Hepatocyte (in vitro differentiated cells): ENCODE measurements at regions not wholly inside any gene's neighbourhood (a gene's known extent, or its start where the extent isn't known, plus 50 kb on each side); places are given as distances from the start of the nearest gene placed in this dataset.

ENCODE experiments used
- DNase-seq: peaks from one replicate; pipeline ENCODE4 v3.0.0-alpha.2; 2016; ENCODE audit warnings: low spot score
- H2AFZ ChIP-seq: fragments of 200-600 bp; sonication (generic); 2 replicates; pipeline ENCODE4 v1.6.0; 2016; ENCODE audit warnings: antibody characterized with exemption, mild to moderate bottlenecking
- H3K27ac ChIP-seq: fragments of 200-600 bp; sonication (generic); 2 replicates; pipeline ENCODE4 v1.5.1; 2016; ENCODE audit warnings: mild to moderate bottlenecking
- H3K27me3 ChIP-seq: fragments of 200-600 bp; sonication (generic); 2 replicates; pipeline ENCODE4 v1.6.1; 2016
- H3K36me3 ChIP-seq: fragments of 200-600 bp; sonication (generic); replicated peaks from 2 replicates; pipeline ENCODE4 v1.5.1; 2016; ENCODE audit warnings: low read depth; ENCODE audit not compliant: insufficient read depth
- H3K4me1 ChIP-seq: fragments of 200-600 bp; sonication (generic); 2 replicates; pipeline ENCODE4 v1.5.1; 2016; ENCODE audit warnings: mild to moderate bottlenecking, moderate library complexity; ENCODE audit not compliant: insufficient read depth
- H3K4me2 ChIP-seq: fragments of 200-600 bp; sonication (generic); 2 replicates; pipeline ENCODE4 v1.6.0; 2016
- H3K4me3 ChIP-seq: fragments of 200-600 bp; sonication (generic); 2 replicates; pipeline ENCODE4 v1.5.1; 2016; ENCODE audit warnings: mild to moderate bottlenecking
- H3K79me2 ChIP-seq: fragments of 200-600 bp; sonication (generic); 2 replicates; pipeline ENCODE4 v1.6.0; 2017; ENCODE audit warnings: mild to moderate bottlenecking
- H3K9me2 ChIP-seq: fragments of 200-600 bp; sonication (generic); replicated peaks from 2 replicates; pipeline ENCODE4 v1.6.0; 2017; ENCODE audit warnings: mild to moderate bottlenecking; ENCODE audit not compliant: insufficient read depth
- H3K9me3 ChIP-seq: fragments of 200-600 bp; sonication (generic); 2 replicates; pipeline ENCODE4 v1.5.1; 2016; ENCODE audit warnings: low read depth, mild to moderate bottlenecking
- H4K20me1 ChIP-seq: fragments of 200-600 bp; sonication (generic); 2 replicates; pipeline ENCODE4 v1.6.0; 2016; ENCODE audit warnings: mild to moderate bottlenecking; ENCODE audit not compliant: insufficient read depth, poor library complexity, severe bottlenecking
- EZH2 ChIP-seq: fragments of 200-600 bp; sonication (generic); IDR thresholded peaks from 2 replicates; pipeline ENCODE4 v1.6.1; 2016; ENCODE audit warnings: antibody characterized with exemption, mild to moderate bottlenecking, borderline replicate concordance
- EZH2phosphoT487 ChIP-seq: fragments of 200-600 bp; sonication (generic); IDR thresholded peaks from one replicate; pipeline ENCODE4 v1.6.1; 2018; ENCODE audit warnings: antibody characterized with exemption, mild to moderate bottlenecking, low read depth, moderate library complexity; ENCODE audit not compliant: unreplicated experiment, severe bottlenecking
- WGBS: methylation state at CpG from one replicate; pipeline ENCODE4 v1.1.6; 2016; ENCODE audit warnings: low lambda C conversion rate; ENCODE audit errors: missing lambda C conversion rate; 5-methylcytosine and 5-hydroxymethylcytosine counted together
- TF ChIP-seq, protein P1 (sequence below): fragments of 200-600 bp; sonication (generic); IDR thresholded peaks from 2 replicates; pipeline ENCODE4 v1.5.1; 2016; ENCODE audit warnings: antibody characterized with exemption, mild to moderate bottlenecking; ENCODE audit not compliant: poor library complexity

DNA sequence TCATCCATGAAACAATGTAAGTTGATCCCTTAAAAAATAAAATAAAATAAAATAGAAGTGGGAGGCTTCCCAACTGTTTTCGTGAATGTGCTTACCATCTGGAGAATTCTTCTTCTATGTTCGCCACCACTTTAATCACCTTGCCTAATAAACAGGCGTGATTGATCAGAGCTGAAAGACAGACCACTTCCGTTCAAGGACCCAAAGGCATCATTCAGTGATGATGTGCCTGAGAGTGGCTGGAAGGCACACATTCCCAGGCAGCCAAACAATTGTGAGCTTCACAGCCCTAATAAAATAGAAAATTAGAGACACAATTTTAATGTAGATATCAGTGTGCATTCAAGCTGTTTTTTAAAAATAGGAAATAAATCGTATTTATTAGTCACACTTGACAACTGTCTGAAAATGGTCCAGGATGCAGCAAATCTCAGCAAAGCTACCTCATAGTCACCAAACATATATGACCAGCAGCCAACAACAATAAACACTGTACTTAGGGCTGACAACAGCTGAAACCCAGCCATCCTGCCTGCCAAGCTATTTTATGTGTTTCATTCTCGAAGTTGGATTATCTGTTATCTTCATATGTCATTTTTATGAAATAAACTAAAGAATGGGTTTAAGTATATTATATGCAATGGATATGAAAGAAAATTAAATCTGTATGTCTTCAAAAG lies 163.2 kb upstream of the FAM9B start:
- Histone ChIP-seq H3K27ac (no peak overlapping the region), H3K4me1 (no peaks in the 10 kb centered on the region), H3K36me3 (no peaks in the 10 kb centered on the region), H2AFZ (no peak overlapping the region), H3K9me3 (no peaks in the 10 kb centered on the region), H3K27me3 (no peaks in the 10 kb centered on the region), H3K79me2 (no peaks in the 10 kb centered on the region), H4K20me1 (no peaks in the 10 kb centered on the region), H3K4me2 (no peak overlapping the region), H3K4me3 (no peak overlapping the region), H3K9me2 (no peaks in the 10 kb centered on the region)
- DNase-seq: no peak
- WGBS: 59% methylated on average over 6 of the region's 6 CpGs
- TF ChIP-seq, protein P1, sequence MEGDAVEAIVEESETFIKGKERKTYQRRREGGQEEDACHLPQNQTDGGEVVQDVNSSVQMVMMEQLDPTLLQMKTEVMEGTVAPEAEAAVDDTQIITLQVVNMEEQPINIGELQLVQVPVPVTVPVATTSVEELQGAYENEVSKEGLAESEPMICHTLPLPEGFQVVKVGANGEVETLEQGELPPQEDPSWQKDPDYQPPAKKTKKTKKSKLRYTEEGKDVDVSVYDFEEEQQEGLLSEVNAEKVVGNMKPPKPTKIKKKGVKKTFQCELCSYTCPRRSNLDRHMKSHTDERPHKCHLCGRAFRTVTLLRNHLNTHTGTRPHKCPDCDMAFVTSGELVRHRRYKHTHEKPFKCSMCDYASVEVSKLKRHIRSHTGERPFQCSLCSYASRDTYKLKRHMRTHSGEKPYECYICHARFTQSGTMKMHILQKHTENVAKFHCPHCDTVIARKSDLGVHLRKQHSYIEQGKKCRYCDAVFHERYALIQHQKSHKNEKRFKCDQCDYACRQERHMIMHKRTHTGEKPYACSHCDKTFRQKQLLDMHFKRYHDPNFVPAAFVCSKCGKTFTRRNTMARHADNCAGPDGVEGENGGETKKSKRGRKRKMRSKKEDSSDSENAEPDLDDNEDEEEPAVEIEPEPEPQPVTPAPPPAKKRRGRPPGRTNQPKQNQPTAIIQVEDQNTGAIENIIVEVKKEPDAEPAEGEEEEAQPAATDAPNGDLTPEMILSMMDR: no peak
- no peak for TF ChIP-seq EZH2
- TF ChIP-seq EZH2phosphoT487: no peak

DNA sequence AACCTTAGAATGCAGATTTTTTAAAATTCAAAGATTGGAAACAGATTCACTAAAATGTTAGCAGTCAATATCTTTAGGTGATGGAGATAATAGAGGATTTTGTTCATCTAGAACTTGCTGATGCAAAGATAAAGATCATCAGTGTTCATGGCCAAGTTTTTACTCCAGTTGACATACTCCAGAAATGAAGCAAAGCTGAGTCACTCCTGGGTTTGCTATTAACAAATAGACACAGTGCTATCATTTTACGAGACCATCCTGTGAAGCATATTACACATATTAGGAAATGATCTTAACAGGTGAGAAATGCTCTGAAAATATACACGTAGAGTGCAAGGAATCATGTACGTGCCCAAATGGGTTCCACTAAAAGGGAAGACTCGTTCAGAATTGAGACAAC lies 170.6 kb upstream of the FAM9B start:
- Histone ChIP-seq H3K4me1 (no peaks in the 10 kb centered on the region), H3K79me2 (no peaks in the 10 kb centered on the region), H3K9me3 (no peaks in the 10 kb centered on the region), H3K4me2 (no peak overlapping the region), H4K20me1 (no peaks in the 10 kb centered on the region), H2AFZ (no peak overlapping the region), H3K27me3 (no peaks in the 10 kb centered on the region), H3K36me3 (no peaks in the 10 kb centered on the region), H3K27ac (no peak overlapping the region), H3K9me2 (no peaks in the 10 kb centered on the region), H3K4me3 (no peak overlapping the region)
- WGBS: 45% methylated on average over 4 of the region's 4 CpGs
- TF ChIP-seq EZH2phosphoT487 (no peak), EZH2 (no peak)
- TF ChIP-seq, protein P1: no peak
- no peak for DNase-seq

DNA sequence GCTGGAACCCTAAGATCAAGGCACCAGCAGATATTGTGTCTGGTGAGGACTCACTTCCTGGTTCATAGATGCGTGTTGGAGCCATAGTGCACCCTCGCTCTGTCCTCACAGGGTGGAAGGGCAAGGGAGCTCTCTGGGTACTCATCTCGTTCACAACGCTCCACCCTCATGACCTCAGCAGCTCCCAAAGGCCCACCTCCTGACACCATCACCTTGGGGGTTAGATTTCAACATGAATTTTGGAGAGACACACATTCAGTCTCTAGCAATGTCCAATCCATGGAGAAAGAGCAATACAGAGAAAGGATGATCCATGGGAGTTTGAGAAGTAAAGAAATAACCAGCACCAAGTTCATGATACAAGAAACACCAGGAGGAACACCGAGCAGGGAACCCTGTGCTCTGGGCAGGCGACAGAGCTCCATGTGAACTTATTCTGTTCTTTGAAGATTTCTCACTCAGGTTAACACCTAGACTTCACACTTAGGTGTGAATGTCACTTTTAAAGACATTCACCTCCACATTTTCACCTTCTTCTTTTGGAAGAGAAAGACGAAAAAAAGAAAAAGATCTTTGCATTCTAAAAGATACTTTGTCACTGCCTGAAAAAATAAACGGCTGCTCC lies 171.8 kb upstream of the FAM9B start:
- TF ChIP-seq, protein P1: no peak
- TF ChIP-seq EZH2 (no peak), EZH2phosphoT487 (no peak)
- Histone ChIP-seq H3K79me2 (no peaks in the 10 kb centered on the region), H3K27ac (no peak overlapping the region), H4K20me1 (no peaks in the 10 kb centered on the region), H3K9me2 (no peaks in the 10 kb centered on the region), H3K4me1 (no peaks in the 10 kb centered on the region), H2AFZ (no peak overlapping the region), H3K27me3 (no peaks in the 10 kb centered on the region), H3K4me3 (no peak overlapping the region), H3K4me2 (no peak overlapping the region), H3K9me3 (no peaks in the 10 kb centered on the region), H3K36me3 (no peaks in the 10 kb centered on the region)
- DNase-seq: no peak
- WGBS: 64% methylated on average over 8 of the region's 8 CpGs
